ENCODE measurements at regions not wholly inside any gene's neighbourhood (a gene's known extent, or its start where the extent isn't known, plus 50 kb on each side); places are given as distances from the start of the nearest gene placed in this dataset.

DNA sequence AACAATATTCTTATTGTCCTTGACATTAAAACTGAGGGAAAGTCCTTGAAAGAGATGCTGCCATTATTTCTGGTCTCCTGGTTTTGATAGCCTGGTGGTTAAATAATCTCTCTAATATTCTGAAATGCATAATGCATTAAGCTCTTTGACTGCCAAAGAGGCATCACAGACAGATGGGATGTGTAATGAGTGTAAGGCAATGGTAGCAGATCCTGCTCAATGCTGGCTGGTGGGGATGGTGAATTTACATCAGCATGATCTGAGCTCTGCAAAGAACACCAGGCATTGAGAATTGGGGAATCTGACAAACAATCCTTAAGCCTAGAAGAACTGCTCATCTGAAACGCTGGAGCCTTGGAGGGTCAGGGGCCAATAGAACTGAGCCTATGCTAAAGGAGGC lies 528.6 kb upstream of the LMCD1 start:
- Histone ChIP-seq H3K9me3 (no peaks in the 10 kb centered on the region), H3K4me3 (ENCODE audit: low read depth, low read length) (no peak overlapping the region), H3K27me3 (no peaks in the 10 kb centered on the region), H3K36me3 (no peaks in the 10 kb centered on the region), H3K4me1 (peaks cover 4% of the 10 kb centered on the region)
- TF ChIP-seq, protein P1, sequence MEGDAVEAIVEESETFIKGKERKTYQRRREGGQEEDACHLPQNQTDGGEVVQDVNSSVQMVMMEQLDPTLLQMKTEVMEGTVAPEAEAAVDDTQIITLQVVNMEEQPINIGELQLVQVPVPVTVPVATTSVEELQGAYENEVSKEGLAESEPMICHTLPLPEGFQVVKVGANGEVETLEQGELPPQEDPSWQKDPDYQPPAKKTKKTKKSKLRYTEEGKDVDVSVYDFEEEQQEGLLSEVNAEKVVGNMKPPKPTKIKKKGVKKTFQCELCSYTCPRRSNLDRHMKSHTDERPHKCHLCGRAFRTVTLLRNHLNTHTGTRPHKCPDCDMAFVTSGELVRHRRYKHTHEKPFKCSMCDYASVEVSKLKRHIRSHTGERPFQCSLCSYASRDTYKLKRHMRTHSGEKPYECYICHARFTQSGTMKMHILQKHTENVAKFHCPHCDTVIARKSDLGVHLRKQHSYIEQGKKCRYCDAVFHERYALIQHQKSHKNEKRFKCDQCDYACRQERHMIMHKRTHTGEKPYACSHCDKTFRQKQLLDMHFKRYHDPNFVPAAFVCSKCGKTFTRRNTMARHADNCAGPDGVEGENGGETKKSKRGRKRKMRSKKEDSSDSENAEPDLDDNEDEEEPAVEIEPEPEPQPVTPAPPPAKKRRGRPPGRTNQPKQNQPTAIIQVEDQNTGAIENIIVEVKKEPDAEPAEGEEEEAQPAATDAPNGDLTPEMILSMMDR (IDR thresholded peaks at IDR 0.05; ENCODE audit: low read depth, low read length): no peak
- no peak for DNase-seq

DNA sequence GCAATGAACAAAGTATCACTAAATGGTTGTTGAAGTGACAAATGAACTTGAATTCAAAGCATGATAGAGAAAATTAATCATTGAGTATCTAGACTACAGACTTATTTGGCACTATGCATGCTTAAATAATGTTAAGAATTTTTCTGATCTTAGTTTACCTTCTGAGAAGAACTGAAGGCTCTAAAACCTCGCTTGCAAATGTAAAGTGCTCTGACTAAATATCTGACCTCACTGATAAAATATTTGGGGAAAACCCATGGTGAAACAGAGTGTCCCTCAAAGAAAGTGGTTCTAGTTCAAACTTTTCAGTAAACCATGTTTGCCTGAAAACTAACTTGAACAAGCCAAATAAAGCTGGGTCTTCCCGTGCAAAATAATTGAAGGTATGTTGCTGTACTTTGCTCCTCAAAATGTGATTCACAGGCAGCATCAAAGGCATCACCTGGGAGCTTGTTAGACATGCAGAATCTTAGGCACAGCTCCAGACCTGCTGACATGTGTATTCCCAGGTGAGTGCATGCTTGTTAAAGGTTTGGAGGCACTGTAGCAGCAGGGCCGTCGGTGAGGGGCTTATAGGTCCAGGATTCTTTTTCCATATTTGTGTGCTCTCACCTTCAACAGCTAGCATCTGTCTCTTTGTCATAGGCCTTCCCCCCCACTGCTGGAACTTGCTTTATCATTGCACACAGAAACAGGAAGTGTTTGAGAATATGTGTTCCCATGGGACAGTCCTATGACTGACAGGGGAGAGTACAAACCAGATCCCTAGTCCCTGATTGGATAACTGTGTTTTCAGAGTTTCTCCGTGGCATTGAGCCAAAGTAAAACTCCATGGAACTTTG lies 524.2 kb upstream of the LMCD1 start:
- TF ChIP-seq, protein P1 (IDR thresholded peaks at IDR 0.05; ENCODE audit: low read depth, low read length): no peak
- Histone ChIP-seq H3K4me1 (peaks cover 7% of the 10 kb centered on the region), H3K4me3 (ENCODE audit: low read depth, low read length) (peak overlapping the region; percentile 49), H3K27me3 (no peaks in the 10 kb centered on the region), H3K9me3 (no peaks in the 10 kb centered on the region), H3K36me3 (no peaks in the 10 kb centered on the region)
- peak; percentile 64 for DNase-seq

DNA sequence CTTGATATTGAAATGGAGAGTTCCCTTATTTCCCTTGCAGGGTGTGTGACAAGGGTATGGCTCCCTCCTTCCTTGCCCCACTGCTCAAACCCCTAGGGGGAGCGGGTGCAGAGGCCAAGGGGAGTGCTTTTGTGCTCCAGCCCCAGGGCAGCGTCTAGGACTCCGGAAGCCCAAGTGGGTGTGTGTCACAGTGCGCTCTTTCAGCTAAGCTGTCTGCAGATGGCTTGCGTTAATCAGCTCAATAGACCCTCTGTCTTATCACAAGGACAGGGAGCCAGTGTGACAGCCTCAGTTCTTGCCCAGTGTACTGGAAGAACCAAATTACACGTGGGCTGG lies 523.6 kb upstream of the LMCD1 start:
- H3K27me3 ChIP-seq: no peaks in the 10 kb centered on the region
- H3K9me3 ChIP-seq: no peaks in the 10 kb centered on the region
- TF ChIP-seq, protein P1 (IDR thresholded peaks at IDR 0.05; ENCODE audit: low read depth, low read length): no peak
- H3K4me3 ChIP-seq (ENCODE audit: low read depth, low read length): peak overlapping the region; percentile 49
- no peaks in the 10 kb centered on the region for H3K36me3 ChIP-seq
- DNase-seq: peak; percentile 82
- H3K4me1 ChIP-seq: peaks cover 7% of the 10 kb centered on the region

DNA sequence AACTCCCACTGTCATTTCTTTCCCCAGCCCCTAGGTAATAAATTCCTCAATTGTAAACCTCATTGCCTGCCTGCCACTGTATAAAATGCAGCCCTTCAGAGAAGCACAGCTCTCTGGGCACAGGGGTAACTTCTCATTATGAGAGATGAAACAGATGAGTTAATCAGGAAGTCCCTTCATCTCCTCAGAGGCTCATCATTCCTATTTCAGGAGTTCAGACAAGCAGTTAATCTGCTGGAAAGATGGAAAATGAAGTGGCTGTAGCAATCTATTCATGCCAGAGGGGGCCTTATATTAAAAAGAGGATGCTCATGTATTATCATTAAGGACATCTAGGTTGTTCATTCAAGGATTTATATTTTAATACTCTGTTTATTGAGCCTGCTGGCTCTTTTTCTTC lies 519.5 kb upstream of the LMCD1 start:
- DNase-seq: no peak
- Histone ChIP-seq H3K4me3 (ENCODE audit: low read depth, low read length) (no peak overlapping the region), H3K27me3 (no peaks in the 10 kb centered on the region), H3K36me3 (no peaks in the 10 kb centered on the region), H3K9me3 (no peaks in the 10 kb centered on the region), H3K4me1 (peaks cover 7% of the 10 kb centered on the region)
- TF ChIP-seq, protein P1 (IDR thresholded peaks at IDR 0.05; ENCODE audit: low read depth, low read length): no peak

DNA sequence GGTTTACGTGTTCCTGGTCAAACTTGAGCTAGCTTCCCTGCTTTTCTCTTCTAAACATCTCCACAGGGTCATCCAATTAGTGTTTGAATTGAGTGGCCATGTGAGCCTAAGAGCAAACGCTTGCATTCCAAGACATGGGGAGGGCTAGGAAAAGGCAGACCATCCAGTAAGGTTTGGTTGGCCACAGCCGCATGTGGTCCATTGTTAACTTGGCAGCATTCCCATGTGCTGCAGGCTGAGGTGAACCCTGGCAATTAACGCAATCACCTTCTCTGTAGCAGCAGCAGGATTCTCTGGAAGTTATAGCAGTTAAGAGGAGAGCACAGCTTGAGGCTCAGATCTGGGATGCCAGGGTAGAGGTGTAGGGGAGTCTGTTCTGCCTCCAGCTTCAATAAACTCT lies 502.2 kb upstream of the LMCD1 start:
- TF ChIP-seq, protein P1 (IDR thresholded peaks at IDR 0.05; ENCODE audit: low read depth, low read length): no peak
- DNase-seq: no peak
- H3K9me3 ChIP-seq: no peaks in the 10 kb centered on the region

DNA sequence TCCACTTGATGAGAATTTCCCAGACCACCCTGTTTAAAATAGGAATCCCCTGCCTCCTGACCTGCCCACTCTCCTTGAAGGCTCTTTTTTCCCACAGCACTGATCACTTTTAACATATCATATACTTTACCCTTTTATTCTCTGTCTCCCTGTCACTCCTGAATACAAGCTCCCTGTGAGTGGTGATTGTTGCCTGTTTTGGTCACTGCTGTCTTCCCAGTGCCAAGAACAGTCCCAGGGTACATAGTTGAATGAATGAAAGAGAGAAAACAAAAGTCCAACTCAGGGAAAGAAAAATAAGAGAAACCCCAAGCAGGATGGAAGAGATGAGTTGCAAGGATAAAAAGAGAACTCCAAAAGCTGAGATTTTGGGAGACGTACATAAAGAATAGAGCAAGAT lies 500.3 kb upstream of the LMCD1 start:
- Histone ChIP-seq H3K9me3 (no peaks in the 10 kb centered on the region), H3K36me3 (no peaks in the 10 kb centered on the region), H3K27me3 (no peaks in the 10 kb centered on the region), H3K4me1 (no peaks in the 10 kb centered on the region), H3K4me3 (ENCODE audit: low read depth, low read length) (no peak overlapping the region)
- no peak for DNase-seq
- TF ChIP-seq, protein P1 (IDR thresholded peaks at IDR 0.05; ENCODE audit: low read depth, low read length): no peak

More for the DNA sequence above, 502.2 kb upstream of the LMCD1 start:
- Histone ChIP-seq H3K36me3 (no peaks in the 10 kb centered on the region), H3K4me1 (no peaks in the 10 kb centered on the region), H3K4me3 (ENCODE audit: low read depth, low read length) (no peak overlapping the region), H3K27me3 (no peaks in the 10 kb centered on the region)
